Neutrophil (primary cell): ENCODE measurements at regions not wholly inside any gene's neighbourhood (a gene's known extent, or its start where the extent isn't known, plus 50 kb on each side); places are given as distances from the start of the nearest gene placed in this dataset.

ENCODE experiments used
- H3K27ac ChIP-seq: fragments of 200-600 bp; sonication (generic); 2 replicates; pipeline ENCODE4 v1.5.1; 2016; ENCODE audit warnings: mild to moderate bottlenecking, moderate library complexity
- H3K27me3 ChIP-seq: fragments of 200-600 bp; sonication (generic); 2 replicates; pipeline ENCODE4 v1.6.0; 2016; ENCODE audit warnings: mild to moderate bottlenecking
- H3K36me3 ChIP-seq: fragments of 200-600 bp; sonication (generic); 2 replicates; pipeline ENCODE4 v1.5.1; 2017
- H3K4me1 ChIP-seq, 2 experiments: fragments of 200-600 bp in 1 of 2; sonication (generic) in 1 of 2; 1 replicate in 1 of 2; 2 replicates in 1 of 2; pipeline versions ENCODE4 v1.5.1 to v1.6.1; 2013 to 2016; ENCODE audit warnings: low read depth in 1 of 2, low read length in 1 of 2, mild to moderate bottlenecking in 1 of 2, moderate library complexity in 1 of 2; ENCODE audit not compliant: control insufficient read depth in 1 of 2, insufficient read depth in 1 of 2
- H3K4me3 ChIP-seq, 2 experiments: fragments of 200-600 bp in 1 of 2; sonication (generic) in 1 of 2; 1 replicate in 1 of 2; 2 replicates in 1 of 2; pipeline ENCODE4 v1.5.1; 2013 to 2016; ENCODE audit warnings: low read depth in 1 of 2, low read length in 1 of 2, mild to moderate bottlenecking in 1 of 2, moderate library complexity in 1 of 2
- H3K9me3 ChIP-seq: fragments of 200-600 bp; sonication (generic); 2 replicates; pipeline ENCODE4 v1.5.1; 2016
- CTCF ChIP-seq: fragments of 200-600 bp; sonication (generic); IDR thresholded peaks from 2 replicates; pipeline ENCODE4 v1.5.1; 2016; ENCODE audit warnings: antibody characterized with exemption

GRCh38 chr2:31666878-31667277, 86.1 kb upstream of the SRD5A2 start:
- H3K9me3 ChIP-seq: no peaks in the 10 kb centered on the region
- no peak overlapping the region for H3K27ac ChIP-seq
- no peaks in the 10 kb centered on the region for H3K36me3 ChIP-seq
- no peak overlapping the region for H3K4me3 ChIP-seq
- H3K4me1 ChIP-seq: no peaks in the 10 kb centered on the region
- no peak for TF ChIP-seq CTCF
- no peaks in the 10 kb centered on the region for H3K27me3 ChIP-seq

DNA sequence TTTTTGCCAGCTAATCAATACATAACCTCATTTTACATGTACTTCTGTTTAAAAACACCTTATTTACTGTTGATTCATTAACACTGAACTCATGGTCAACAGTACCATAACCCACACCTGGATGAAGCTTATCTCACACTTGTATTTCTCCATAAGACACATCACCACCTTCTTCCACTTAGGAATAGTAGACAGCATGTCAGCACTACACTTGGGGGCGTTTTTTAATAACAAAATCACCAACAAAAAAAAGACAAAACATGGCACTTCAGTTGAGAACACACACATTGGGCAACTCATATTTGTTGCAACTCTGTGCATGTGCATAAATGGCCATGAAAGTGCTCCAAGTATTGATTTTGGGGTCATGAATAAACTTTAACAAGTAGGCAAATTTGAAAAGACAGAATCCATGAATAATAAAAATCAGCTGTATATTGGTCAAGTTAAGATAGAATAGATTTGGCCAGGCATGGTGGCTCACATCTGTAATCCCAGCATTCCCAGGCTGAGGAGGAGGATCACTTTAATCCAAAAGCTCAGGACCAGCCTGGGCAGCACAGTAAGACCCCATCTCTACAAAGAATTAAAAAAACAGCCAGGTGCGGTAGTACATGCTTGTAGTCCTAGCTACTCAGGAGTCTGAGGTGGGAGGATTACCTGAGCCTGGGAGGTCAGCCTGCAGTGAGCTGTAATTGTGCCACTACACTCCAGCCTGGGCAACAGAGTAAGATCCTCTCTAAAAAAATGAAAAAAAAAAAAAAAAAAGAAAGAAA, 84.4 kb upstream of the SRD5A2 start:
- TF ChIP-seq CTCF: no peak
- no peaks in the 10 kb centered on the region for H3K9me3 ChIP-seq
- H3K4me3 ChIP-seq: no peak overlapping the region
- no peak overlapping the region for H3K27ac ChIP-seq
- H3K36me3 ChIP-seq: no peaks in the 10 kb centered on the region
- no peaks in the 10 kb centered on the region for H3K4me1 ChIP-seq
- no peaks in the 10 kb centered on the region for H3K27me3 ChIP-seq

- TF ChIP-seq CTCF: no peak
- no peaks in the 10 kb centered on the region for H3K36me3 ChIP-seq
Measured at GRCh38 chr2:31660812-31661335, 80.1 kb upstream of the SRD5A2 start.

DNA sequence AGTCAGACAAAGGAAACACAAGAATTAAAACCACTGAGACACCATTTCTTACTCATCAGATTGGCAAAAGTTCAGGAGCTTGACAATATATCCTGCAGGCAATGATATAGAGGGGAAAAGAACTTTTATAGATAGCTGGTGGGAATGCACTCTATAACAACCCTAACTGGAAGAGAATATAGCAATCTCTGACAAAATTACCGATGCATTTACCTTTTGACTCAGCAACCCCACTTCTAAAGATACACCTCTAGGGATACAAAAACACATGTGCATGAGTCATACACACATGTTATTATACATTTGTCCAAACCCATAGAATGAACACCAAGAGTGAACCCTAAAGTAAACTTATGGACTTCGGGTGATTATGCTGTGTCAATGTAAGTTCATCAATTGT, 79.4 kb upstream of the SRD5A2 start:
- TF ChIP-seq CTCF: no peak

More at GRCh38 chr2:31660812-31661335, 80.1 kb upstream of the SRD5A2 start:
- Histone ChIP-seq H3K9me3 (no peaks in the 10 kb centered on the region), H3K4me3 (no peak overlapping the region), H3K27me3 (no peaks in the 10 kb centered on the region), H3K27ac (no peak overlapping the region), H3K4me1 (no peaks in the 10 kb centered on the region)

DNA sequence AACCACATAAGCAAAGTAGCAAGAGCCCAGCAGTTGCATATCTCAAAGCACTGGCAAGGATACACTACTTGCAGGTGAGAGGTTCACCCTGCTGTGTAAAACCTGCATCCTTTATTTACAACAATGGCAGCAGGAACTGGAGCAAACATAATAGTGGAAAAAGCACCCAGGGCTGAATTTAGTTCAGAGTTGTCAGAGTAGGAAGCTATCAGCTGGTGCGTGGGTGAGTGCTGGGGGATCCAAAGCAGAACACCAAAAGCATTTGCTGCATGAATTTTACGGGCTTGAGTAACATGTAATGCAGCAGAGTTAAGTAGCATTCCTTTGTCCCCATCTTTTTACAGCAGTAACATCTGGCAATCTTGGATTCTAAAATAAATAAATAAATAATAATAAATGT, 73.5 kb upstream of the SRD5A2 start:
- TF ChIP-seq CTCF: no peak
- Histone ChIP-seq H3K9me3 (no peaks in the 10 kb centered on the region), H3K27me3 (peaks cover 4% of the 10 kb centered on the region), H3K4me3 (no peak overlapping the region), H3K27ac (no peak overlapping the region), H3K36me3 (no peaks in the 10 kb centered on the region), H3K4me1 (no peaks in the 10 kb centered on the region)

More for the DNA sequence above, 79.4 kb upstream of the SRD5A2 start:
- H3K4me1 ChIP-seq: no peaks in the 10 kb centered on the region
- no peak overlapping the region for H3K4me3 ChIP-seq
- H3K9me3 ChIP-seq: no peaks in the 10 kb centered on the region
- no peaks in the 10 kb centered on the region for H3K36me3 ChIP-seq
- H3K27ac ChIP-seq: no peak overlapping the region
- H3K27me3 ChIP-seq: no peaks in the 10 kb centered on the region
